PC-3 (cell line): ENCODE measurements at regions not wholly inside any gene's neighbourhood (a gene's known extent, or its start where the extent isn't known, plus 50 kb on each side); places are given as distances from the start of the nearest gene placed in this dataset.

ENCODE experiments used
- CTCF ChIP-seq: fragments of 300-600 bp; sonication (generic); conservative IDR thresholded peaks from 2 replicates; pipeline ENCODE4 v1.5.1; 2017; ENCODE audit warnings: antibody characterized with exemption, low read depth, mild to moderate bottlenecking, low read length
- EZH2 ChIP-seq: fragments of 300-600 bp; sonication (generic); IDR thresholded peaks from one replicate; pipeline ENCODE4 v1.6.1; 2017; ENCODE audit warnings: antibody characterized with exemption, mild to moderate bottlenecking, low read length; ENCODE audit not compliant: unreplicated experiment

- TF ChIP-seq CTCF: no peak
- no peak for TF ChIP-seq EZH2
Measured at GRCh38 chr2:175431101-175431946, 249.8 kb upstream of the ATP5MC3 start.
